Tibial artery (tissue), 4 donors: ENCODE measurements at regions not wholly inside any gene's neighbourhood (a gene's known extent, or its start where the extent isn't known, plus 50 kb on each side); places are given as distances from the start of the nearest gene placed in this dataset.
"Not testable (repeated sequence)": the region's sequence is repeated elsewhere in the genome, so short reads cannot be mapped to it uniquely, and the experiment has no call there.

ENCODE experiments used
- DNase-seq, 2 donors: peaks; one replicate each; pipeline ENCODE4 v3.0.0-alpha.2; 2019
- H3K27ac ChIP-seq, 2 donors: fragments of 200-600 bp; sonication (generic) in 1 of 2; 1 replicate in 1 of 2; 2 replicates in 1 of 2; pipeline ENCODE4 v1.5.1; 2018 to 2019; ENCODE audit warnings: mild to moderate bottlenecking in 1 of 2
- H3K27me3 ChIP-seq, 2 donors: fragments of 200-600 bp; sonication (generic) in 1 of 2; one replicate each; pipeline versions ENCODE4 v1.5.1 to v1.6.0; 2016 to 2019
- H3K36me3 ChIP-seq, 3 donors: fragments of 200-600 bp; sonication (generic) in 2 of 3; one replicate each; pipeline ENCODE4 v1.5.1; 2016 to 2019; ENCODE audit warnings: mild to moderate bottlenecking in 2 of 3
- H3K4me1 ChIP-seq, 4 donors: fragments of 200-600 bp; sonication (generic) in 2 of 4; 1 replicate in 3 of 4; 2 replicates in 1 of 4; pipeline ENCODE4 v1.5.1; 2016 to 2019
- H3K4me3 ChIP-seq, 2 donors: fragments of 200-600 bp; sonication (generic) in 1 of 2; 1 replicate in 1 of 2; 2 replicates in 1 of 2; pipeline ENCODE4 v1.5.1; 2018 to 2019; ENCODE audit warnings: mild to moderate bottlenecking in 2 of 2
- H3K9me3 ChIP-seq, 3 donors: fragments of 200-600 bp; sonication (generic) in 1 of 3; one replicate each; pipeline ENCODE4 v1.5.1; 2016 to 2019
- CTCF ChIP-seq, 2 experiments: fragments of 200-600 bp in 1 of 2; fragments of 450-650 bp in 1 of 2; IDR thresholded peaks; one replicate each; pipeline ENCODE4 v1.5.1; 2017 to 2019; ENCODE audit warnings: antibody characterized with exemption in 2 of 2, mild to moderate bottlenecking in 1 of 2, moderate library complexity in 1 of 2
- intact Hi-C: fragments of 100-400 bp; cut with DNase I; formaldehyde crosslinking; loops from one replicate; pipeline ENCODE4 v1.15.0; 2023; ENCODE audit warnings: low total_unique reads

GRCh38 chr3:109696932-109697331 is 359.6 kb upstream of the DPPA4 start:
- no peak for TF ChIP-seq CTCF (IDR thresholded peaks at IDR 0.05)
- intact Hi-C loops = no loop called here
- Histone ChIP-seq H3K27ac (no peak overlapping the region), H3K9me3 (peaks cover 0 to 17% (median 5%) of the 10 kb centered on the region in 3 donors), H3K4me3 (no peak overlapping the region), H3K4me1 (no peaks in the 10 kb centered on the region), H3K27me3 (no peaks in the 10 kb centered on the region), H3K36me3 (no peaks in the 10 kb centered on the region)
- no peak for DNase-seq

- intact Hi-C loops = no loop called here
- TF ChIP-seq CTCF (IDR thresholded peaks at IDR 0.05) = no peak
- H3K4me3 ChIP-seq = no peak overlapping the region
These were observed 364.9 kb upstream of the DPPA4 start for GRCh38 chr3:109702252-109702651.

GRCh38 chr3:109702976-109703375 is 365.6 kb upstream of the DPPA4 start:
- Histone ChIP-seq H3K4me1 (peaks cover 0 to 9% (median 0%) of the 10 kb centered on the region in 4 donors), H3K36me3 (no peaks in the 10 kb centered on the region), H3K27me3 (no peaks in the 10 kb centered on the region), H3K4me3 (no peak overlapping the region), H3K9me3 (no peaks in the 10 kb centered on the region), H3K27ac (no peak overlapping the region)
- no peak for DNase-seq
- intact Hi-C loops = no loop called here
- no peak for TF ChIP-seq CTCF (IDR thresholded peaks at IDR 0.05)

More at GRCh38 chr3:109702252-109702651, 364.9 kb upstream of the DPPA4 start:
- Histone ChIP-seq H3K4me1 (peaks cover 0 to 9% (median 0%) of the 10 kb centered on the region in 4 donors), H3K36me3 (no peaks in the 10 kb centered on the region), H3K27me3 (no peaks in the 10 kb centered on the region), H3K27ac (no peak overlapping the region), H3K9me3 (no peaks in the 10 kb centered on the region)
- no peak for DNase-seq

- H3K27me3 ChIP-seq, intact Hi-C loops, H3K9me3 ChIP-seq, H3K4me3 ChIP-seq, DNase-seq, H3K27ac ChIP-seq, H3K36me3 ChIP-seq, H3K4me1 ChIP-seq: not testable (repeated sequence)
These were observed 367.8 kb upstream of the DPPA4 start for GRCh38 chr3:109705133-109705532.

- intact Hi-C loops = no loop called here
These were observed 370.3 kb upstream of the DPPA4 start for GRCh38 chr3:109707617-109708016.

GRCh38 chr3:109713288-109713687 is 375.9 kb upstream of the DPPA4 start:
- H3K36me3 ChIP-seq = no peaks in the 10 kb centered on the region
- no peaks in the 10 kb centered on the region for H3K9me3 ChIP-seq
- H3K4me1 ChIP-seq = no peaks in the 10 kb centered on the region
- DNase-seq = no peak
- no peaks in the 10 kb centered on the region for H3K27me3 ChIP-seq
- H3K4me3 ChIP-seq = no peak overlapping the region
- no peak overlapping the region for H3K27ac ChIP-seq
- no peak for TF ChIP-seq CTCF (IDR thresholded peaks at IDR 0.05)
- intact Hi-C loops = no loop called here

More at GRCh38 chr3:109707617-109708016, 370.3 kb upstream of the DPPA4 start:
- Histone ChIP-seq H3K36me3 (no peaks in the 10 kb centered on the region), H3K27me3 (no peaks in the 10 kb centered on the region), H3K9me3 (no peaks in the 10 kb centered on the region), H3K4me3 (no peak overlapping the region), H3K4me1 (peaks cover 0 to 3% (median 0%) of the 10 kb centered on the region in 4 donors), H3K27ac (no peak overlapping the region)
- no peak for DNase-seq
- TF ChIP-seq CTCF (IDR thresholded peaks at IDR 0.05) = no peak
